Mesendoderm (in vitro differentiated cells): ENCODE measurements at regions not wholly inside any gene's neighbourhood (a gene's known extent, or its start where the extent isn't known, plus 50 kb on each side); places are given as distances from the start of the nearest gene placed in this dataset.

Experiments used
- DNase-seq: peaks from one replicate; pipeline ENCODE4 v3.0.0; 2013
- H2AK5ac ChIP-seq: 2 replicates; pipeline ENCODE4 v1.6.1; 2013; ENCODE audit warnings: low read length, inconsistent platforms
- H2BK120ac ChIP-seq: 2 replicates; pipeline ENCODE4 v1.6.1; 2013; ENCODE audit warnings: low read depth, mild to moderate bottlenecking, low read length, moderate library complexity, mixed read lengths
- H2BK15ac ChIP-seq: replicated peaks from 2 replicates; pipeline ENCODE4 v1.6.1; 2013; ENCODE audit warnings: low read depth, mild to moderate bottlenecking, moderate library complexity
- H2BK5ac ChIP-seq: 2 replicates; pipeline ENCODE4 v1.6.1; 2013; ENCODE audit warnings: low read length, inconsistent platforms
- H3K18ac ChIP-seq: 2 replicates; pipeline ENCODE4 v1.6.1; 2013; ENCODE audit warnings: mild to moderate bottlenecking, low read length, mixed read lengths
- H3K23ac ChIP-seq: one replicate; pipeline ENCODE4 v1.6.1; 2013; ENCODE audit warnings: low read length
- H3K27ac ChIP-seq: 2 replicates; pipeline ENCODE4 v1.5.1; 2013; ENCODE audit warnings: low read depth, mild to moderate bottlenecking, inconsistent platforms, low read length, moderate library complexity
- H3K27me3 ChIP-seq: 2 replicates; pipeline ENCODE4 v1.6.1; 2013; ENCODE audit warnings: low read length, control low read depth, mild to moderate bottlenecking, inconsistent platforms; ENCODE audit not compliant: insufficient read depth, poor library complexity
- H3K36me3 ChIP-seq: 2 replicates; pipeline ENCODE4 v1.6.1; 2013; ENCODE audit warnings: low read length, inconsistent platforms; ENCODE audit not compliant: control insufficient read depth, insufficient read depth
- H3K4ac ChIP-seq: one replicate; pipeline ENCODE4 v1.6.1; 2013; ENCODE audit warnings: low read depth, mild to moderate bottlenecking, low read length, moderate library complexity
- H3K4me1 ChIP-seq: 2 replicates; pipeline ENCODE4 v1.6.1; 2013; ENCODE audit warnings: low read depth, low read length, inconsistent platforms; ENCODE audit not compliant: control insufficient read depth
- H3K4me2 ChIP-seq: 2 replicates; pipeline ENCODE4 v1.6.1; 2013; ENCODE audit warnings: low read length
- H3K4me3 ChIP-seq: 2 replicates; pipeline ENCODE4 v1.5.1; 2013; ENCODE audit warnings: mild to moderate bottlenecking, low read length
- H3K56ac ChIP-seq: one replicate; pipeline ENCODE4 v1.6.1; 2013; ENCODE audit warnings: low read length
- H3K79me1 ChIP-seq: 2 replicates; pipeline ENCODE4 v1.6.1; 2013; ENCODE audit warnings: low read length, inconsistent platforms
- H3K79me2 ChIP-seq: 2 replicates; pipeline ENCODE4 v1.6.1; 2013; ENCODE audit warnings: mild to moderate bottlenecking, low read length; ENCODE audit not compliant: control insufficient read depth, insufficient read depth
- H3K9ac ChIP-seq: 2 replicates; pipeline ENCODE4 v1.6.1; 2013; ENCODE audit warnings: low read length, inconsistent platforms
- H4K5ac ChIP-seq: one replicate; pipeline ENCODE4 v1.6.1; 2013; ENCODE audit warnings: low read length
- H4K8ac ChIP-seq: one replicate; pipeline ENCODE4 v1.6.1; 2013; ENCODE audit warnings: low read depth, mild to moderate bottlenecking, control low read depth, low read length, moderate library complexity
- WGBS: extraction: QIAGEN DNeasy Blood & Tissue Kit; methylation state at CpG from one replicate; pipeline ENCODE4 v1.1.7; 2013; ENCODE audit warnings: low lambda C conversion rate, missing lambda C conversion rate; ENCODE audit not compliant: insufficient coverage; ENCODE audit errors: extremely low coverage; 5-methylcytosine and 5-hydroxymethylcytosine counted together

- Histone ChIP-seq H3K56ac (no peak overlapping the region), H3K23ac (no peak overlapping the region), H3K36me3 (no peaks in the 10 kb centered on the region), H2BK15ac (no peak overlapping the region), H2BK120ac (no peak overlapping the region), H3K9ac (no peak overlapping the region), H3K27me3 (no peaks in the 10 kb centered on the region), H4K8ac (no peak overlapping the region), H3K4me3 (no peak overlapping the region), H3K27ac (no peak overlapping the region), H2AK5ac (no peak overlapping the region), H3K4me1 (no peaks in the 10 kb centered on the region), H3K4ac (no peak overlapping the region), H3K18ac (no peak overlapping the region), H2BK5ac (no peak overlapping the region), H3K79me2 (no peaks in the 10 kb centered on the region), H3K79me1 (no peaks in the 10 kb centered on the region), H4K5ac (no peak overlapping the region), H3K4me2 (no peak overlapping the region)
- WGBS = no CpG with 5 or more reads among the region's 6 CpGs
- no peak for DNase-seq
Measured at GRCh38 chr7:16318989-16319915, 102.1 kb downstream of the CRPPA start.

- Histone ChIP-seq H3K27ac (no peak overlapping the region), H3K79me2 (no peaks in the 10 kb centered on the region), H3K56ac (no peak overlapping the region), H3K27me3 (no peaks in the 10 kb centered on the region), H3K4ac (no peak overlapping the region), H4K5ac (no peak overlapping the region), H2AK5ac (no peak overlapping the region), H3K36me3 (no peaks in the 10 kb centered on the region), H3K9ac (no peak overlapping the region), H3K79me1 (no peaks in the 10 kb centered on the region), H3K4me3 (no peak overlapping the region), H3K4me1 (no peaks in the 10 kb centered on the region), H2BK5ac (no peak overlapping the region), H4K8ac (no peak overlapping the region), H3K18ac (no peak overlapping the region), H3K23ac (no peak overlapping the region), H2BK120ac (no peak overlapping the region), H2BK15ac (no peak overlapping the region), H3K4me2 (no peak overlapping the region)
- DNase-seq = no peak
Measured at GRCh38 chr7:16318463-16318862, 102.9 kb downstream of the CRPPA start.

GRCh38 chr7:16317406-16317805, 103.9 kb downstream of the CRPPA start:
- no CpG with 5 or more reads among the region's 1 CpG for WGBS
- no peaks in the 10 kb centered on the region for H3K4me1 ChIP-seq
- no peaks in the 10 kb centered on the region for H3K27me3 ChIP-seq
- no peak overlapping the region for H3K9ac ChIP-seq
- H2BK120ac ChIP-seq = no peak overlapping the region
- H2AK5ac ChIP-seq = no peak overlapping the region
- no peak overlapping the region for H2BK15ac ChIP-seq
- H3K27ac ChIP-seq = no peak overlapping the region
- H3K79me2 ChIP-seq = no peaks in the 10 kb centered on the region
- H3K36me3 ChIP-seq = no peaks in the 10 kb centered on the region
- H3K56ac ChIP-seq = no peak overlapping the region
- H4K8ac ChIP-seq = no peak overlapping the region
- no peaks in the 10 kb centered on the region for H3K79me1 ChIP-seq
- DNase-seq = no peak
- no peak overlapping the region for H2BK5ac ChIP-seq
- no peak overlapping the region for H3K4me2 ChIP-seq
- no peak overlapping the region for H3K18ac ChIP-seq
- H3K4me3 ChIP-seq = no peak overlapping the region
- H3K4ac ChIP-seq = no peak overlapping the region
- H4K5ac ChIP-seq = no peak overlapping the region
- no peak overlapping the region for H3K23ac ChIP-seq

- WGBS = no CpG with 5 or more reads among the region's 3 CpGs
- Histone ChIP-seq H2BK5ac (no peak overlapping the region), H3K9ac (no peak overlapping the region), H3K56ac (no peak overlapping the region), H3K4ac (no peak overlapping the region), H2AK5ac (no peak overlapping the region), H3K4me1 (no peaks in the 10 kb centered on the region), H3K4me2 (no peak overlapping the region), H3K23ac (no peak overlapping the region), H2BK120ac (no peak overlapping the region), H2BK15ac (no peak overlapping the region), H3K79me1 (no peaks in the 10 kb centered on the region), H3K4me3 (no peak overlapping the region), H3K18ac (no peak overlapping the region), H4K5ac (no peak overlapping the region), H3K79me2 (no peaks in the 10 kb centered on the region), H3K36me3 (no peaks in the 10 kb centered on the region), H3K27me3 (no peaks in the 10 kb centered on the region), H3K27ac (no peak overlapping the region), H4K8ac (no peak overlapping the region)
- DNase-seq = no peak
Measured at GRCh38 chr7:16315280-16315679, 106.1 kb downstream of the CRPPA start.

GRCh38 chr7:16309129-16309528, 112.2 kb downstream of the CRPPA start:
- H3K4ac ChIP-seq = no peak overlapping the region
- no peak for DNase-seq
- H3K4me1 ChIP-seq = no peaks in the 10 kb centered on the region
- whole genome bisulfite sequencing = 100% methylated on average over 1 of the region's 2 CpGs
- H3K9ac ChIP-seq = no peak overlapping the region
- no peak overlapping the region for H3K18ac ChIP-seq
- no peak overlapping the region for H2BK15ac ChIP-seq
- no peak overlapping the region for H4K8ac ChIP-seq
- no peak overlapping the region for H2BK120ac ChIP-seq
- no peaks in the 10 kb centered on the region for H3K27me3 ChIP-seq
- no peak overlapping the region for H2BK5ac ChIP-seq
- no peaks in the 10 kb centered on the region for H3K79me2 ChIP-seq
- H3K56ac ChIP-seq = no peak overlapping the region
- no peak overlapping the region for H3K27ac ChIP-seq
- no peak overlapping the region for H3K4me2 ChIP-seq
- H3K36me3 ChIP-seq = no peaks in the 10 kb centered on the region
- no peaks in the 10 kb centered on the region for H3K79me1 ChIP-seq
- no peak overlapping the region for H4K5ac ChIP-seq
- no peak overlapping the region for H3K4me3 ChIP-seq
- H3K23ac ChIP-seq = no peak overlapping the region
- no peak overlapping the region for H2AK5ac ChIP-seq

- Histone ChIP-seq H2AK5ac (no peak overlapping the region), H3K23ac (no peak overlapping the region), H3K27me3 (no peaks in the 10 kb centered on the region), H2BK5ac (no peak overlapping the region), H3K27ac (no peak overlapping the region), H2BK15ac (no peak overlapping the region), H3K4me3 (no peak overlapping the region), H3K79me2 (no peaks in the 10 kb centered on the region), H4K8ac (no peak overlapping the region), H3K36me3 (no peaks in the 10 kb centered on the region), H3K18ac (no peak overlapping the region), H4K5ac (no peak overlapping the region), H3K4ac (no peak overlapping the region), H3K56ac (no peak overlapping the region), H3K79me1 (no peaks in the 10 kb centered on the region), H3K4me1 (no peaks in the 10 kb centered on the region), H3K4me2 (no peak overlapping the region), H3K9ac (no peak overlapping the region), H2BK120ac (no peak overlapping the region)
- no peak for DNase-seq
- no CpG with 5 or more reads among the region's 4 CpGs for WGBS
Measured at GRCh38 chr7:16301291-16301690, 120.0 kb downstream of the CRPPA start.
